ENCODE measurements at regions not wholly inside any gene's neighbourhood (a gene's known extent, or its start where the extent isn't known, plus 50 kb on each side); places are given as distances from the start of the nearest gene placed in this dataset.

DNA sequence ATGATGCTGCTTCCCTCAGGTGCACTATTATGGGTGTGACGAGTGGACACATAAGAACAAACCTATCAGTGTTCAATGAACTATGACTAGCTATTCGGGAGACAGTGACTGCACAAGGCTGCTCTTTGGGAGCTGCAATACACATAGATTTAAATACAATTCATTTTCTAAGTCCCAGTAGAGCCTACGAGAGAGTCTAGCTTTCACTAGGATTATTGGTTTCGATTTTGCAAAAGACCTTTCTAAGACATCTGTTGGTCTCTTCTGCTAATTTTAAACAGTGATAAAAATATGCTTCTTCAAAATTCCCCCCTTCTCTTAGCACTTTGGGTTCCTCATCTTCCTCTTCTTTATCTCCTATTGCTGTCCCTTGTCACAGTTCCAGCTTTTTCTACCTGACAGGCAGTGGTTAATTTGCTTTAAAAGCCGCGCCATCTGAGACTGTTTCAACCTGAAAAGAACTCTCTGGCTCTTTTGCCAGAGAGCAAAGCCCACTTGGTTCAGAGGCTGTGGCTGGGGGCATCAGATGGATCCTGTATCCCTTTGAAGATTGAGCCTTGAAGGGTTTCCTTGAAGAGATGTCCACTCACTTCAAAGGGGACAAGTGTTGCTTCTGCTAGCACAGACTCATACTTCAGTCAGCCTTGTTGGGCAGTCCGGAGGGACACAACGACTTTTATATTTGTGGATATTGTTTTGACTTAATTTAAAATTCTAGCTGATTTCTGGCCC is 241.5 kb downstream of the MAN2A1 start:
- Histone ChIP-seq H3K27me3 (ENCODE audit: insufficient read depth, low read length) (no peaks in the 10 kb centered on the region), H3K36me3 (ENCODE audit: insufficient read depth, low read depth, low read length) (no peaks in the 10 kb centered on the region), H3K4me3 (ENCODE audit: low read length) (no peak overlapping the region), H3K27ac (ENCODE audit: low read length) (no peak overlapping the region), H3K4me1 (ENCODE audit: insufficient read depth, low read length) (no peaks in the 10 kb centered on the region), H3K9ac (ENCODE audit: low read depth, low read length) (no peak overlapping the region), H3K9me3 (ENCODE audit: insufficient read depth, low read depth, low read length) (no peaks in the 10 kb centered on the region)

DNA sequence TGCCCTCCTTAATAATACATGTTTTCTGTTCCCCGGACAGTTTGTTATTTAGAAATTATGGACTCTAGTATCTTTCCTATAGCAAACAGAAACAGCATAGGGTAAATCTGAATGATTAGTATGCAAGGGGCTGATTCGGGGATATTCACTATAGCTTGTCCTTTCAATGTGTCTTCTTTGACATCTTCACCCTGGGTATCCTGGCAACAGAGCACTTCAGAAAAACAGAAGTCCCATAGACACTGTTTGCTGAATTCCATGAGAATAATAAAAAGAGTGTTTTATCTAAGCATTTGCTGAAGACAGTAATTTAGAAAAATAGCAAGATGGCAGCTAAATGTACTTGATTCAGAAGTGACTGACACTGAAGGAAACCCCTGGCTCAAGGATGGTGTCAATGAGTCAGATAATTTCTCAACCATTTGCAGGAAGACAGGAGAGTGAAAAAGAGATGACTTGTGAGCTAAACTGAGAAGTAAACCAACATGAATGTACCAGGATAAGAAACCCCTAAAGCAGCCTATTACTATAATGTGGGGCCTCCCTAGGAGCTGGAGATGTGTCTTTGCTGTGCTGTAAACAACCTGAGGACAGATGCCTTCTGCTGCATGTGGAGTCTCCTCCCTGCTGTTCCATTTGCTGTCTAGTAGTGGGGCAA is 246.2 kb downstream of the MAN2A1 start:
- H3K4me1 ChIP-seq (ENCODE audit: insufficient read depth, low read length) = no peaks in the 10 kb centered on the region
- H3K27me3 ChIP-seq (ENCODE audit: insufficient read depth, low read length) = no peaks in the 10 kb centered on the region
- no peaks in the 10 kb centered on the region for H3K36me3 ChIP-seq (ENCODE audit: insufficient read depth, low read depth, low read length)
- H3K9ac ChIP-seq (ENCODE audit: low read depth, low read length) = no peak overlapping the region
- H3K4me3 ChIP-seq (ENCODE audit: low read length) = no peak overlapping the region
- H3K27ac ChIP-seq (ENCODE audit: low read length) = no peak overlapping the region
- H3K9me3 ChIP-seq (ENCODE audit: insufficient read depth, low read depth, low read length) = peaks cover 8% of the 10 kb centered on the region

DNA sequence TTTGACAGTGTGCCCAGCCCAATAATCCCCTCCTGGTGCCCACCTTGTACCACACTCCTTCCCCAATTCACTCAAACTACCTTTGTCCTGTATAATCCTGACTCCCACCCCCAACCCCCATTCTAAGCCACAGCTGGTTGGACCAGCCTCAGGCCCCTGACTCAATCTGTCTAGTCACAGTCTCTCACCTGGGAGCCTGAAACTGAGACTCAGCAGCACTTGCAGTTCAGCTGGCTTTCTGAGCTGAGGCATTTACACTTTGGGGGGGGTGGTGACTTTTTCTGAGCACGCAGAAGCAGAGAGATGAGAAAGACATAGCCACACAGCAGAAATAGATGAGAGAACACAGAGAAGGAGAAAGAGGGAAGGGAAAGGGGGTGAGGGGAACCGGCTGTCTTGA is 247.3 kb downstream of the MAN2A1 start:
- Histone ChIP-seq H3K4me1 (ENCODE audit: insufficient read depth, low read length) (no peaks in the 10 kb centered on the region), H3K9me3 (ENCODE audit: insufficient read depth, low read depth, low read length) (peaks cover 8% of the 10 kb centered on the region), H3K4me3 (ENCODE audit: low read length) (no peak overlapping the region), H3K9ac (ENCODE audit: low read depth, low read length) (no peak overlapping the region), H3K36me3 (ENCODE audit: insufficient read depth, low read depth, low read length) (no peaks in the 10 kb centered on the region), H3K27me3 (ENCODE audit: insufficient read depth, low read length) (no peaks in the 10 kb centered on the region), H3K27ac (ENCODE audit: low read length) (no peak overlapping the region)

DNA sequence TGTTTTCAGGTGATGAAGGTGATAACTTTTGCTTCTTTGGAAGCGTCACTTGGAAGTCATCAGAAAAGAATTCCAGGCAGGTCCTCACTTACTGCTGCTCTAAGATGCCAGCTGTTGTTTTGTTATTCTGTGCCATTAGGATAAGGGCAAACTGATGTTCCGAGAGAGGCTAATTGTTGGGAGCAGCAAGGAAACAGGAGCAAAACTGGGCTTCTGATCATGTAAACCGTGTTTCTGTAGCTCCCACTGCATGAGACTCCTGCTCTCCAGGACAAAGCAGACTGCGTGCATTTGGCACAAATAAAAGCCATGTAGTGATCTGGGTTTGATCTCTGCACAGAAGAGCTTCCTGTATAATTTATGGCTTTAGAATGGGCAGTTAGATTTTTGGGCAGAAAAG is 248.2 kb downstream of the MAN2A1 start:
- Histone ChIP-seq H3K4me1 (ENCODE audit: insufficient read depth, low read length) (no peaks in the 10 kb centered on the region), H3K27ac (ENCODE audit: low read length) (no peak overlapping the region), H3K27me3 (ENCODE audit: insufficient read depth, low read length) (no peaks in the 10 kb centered on the region; the same call in 1 of the 2 replicates), H3K9me3 (ENCODE audit: insufficient read depth, low read depth, low read length) (peaks cover 8% of the 10 kb centered on the region), H3K36me3 (ENCODE audit: insufficient read depth, low read depth, low read length) (no peaks in the 10 kb centered on the region), H3K4me3 (ENCODE audit: low read length) (no peak overlapping the region), H3K9ac (ENCODE audit: low read depth, low read length) (no peak overlapping the region)

DNA sequence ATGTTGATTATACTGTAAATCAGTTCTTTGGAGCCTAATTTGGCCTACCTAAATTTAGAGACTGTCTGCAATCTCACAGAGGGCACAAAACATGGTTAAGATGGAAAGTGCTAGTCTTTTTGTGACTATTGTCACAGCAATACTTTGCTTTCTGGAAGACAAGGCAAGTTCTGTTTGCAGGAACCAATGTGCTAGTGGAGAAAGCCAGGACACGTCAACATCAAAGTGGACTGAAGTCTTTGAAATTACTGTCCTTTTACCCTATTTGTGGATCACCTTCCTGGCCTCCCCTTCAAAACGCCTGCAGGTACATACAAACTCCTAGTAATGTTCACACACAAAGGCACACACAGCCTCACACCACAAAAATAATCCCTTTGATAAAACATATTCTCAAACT is 248.7 kb downstream of the MAN2A1 start:
- no peak overlapping the region for H3K4me3 ChIP-seq (ENCODE audit: low read length)
- peaks cover 8% of the 10 kb centered on the region for H3K9me3 ChIP-seq (ENCODE audit: insufficient read depth, low read depth, low read length)
- no peak overlapping the region for H3K9ac ChIP-seq (ENCODE audit: low read depth, low read length)
- no peaks in the 10 kb centered on the region for H3K4me1 ChIP-seq (ENCODE audit: insufficient read depth, low read length)
- H3K36me3 ChIP-seq (ENCODE audit: insufficient read depth, low read depth, low read length) = no peaks in the 10 kb centered on the region
- no peak overlapping the region for H3K27ac ChIP-seq (ENCODE audit: low read length)
- peaks cover 1% of the 10 kb centered on the region; the same call in 1 of the 2 replicates for H3K27me3 ChIP-seq (ENCODE audit: insufficient read depth, low read length)

DNA sequence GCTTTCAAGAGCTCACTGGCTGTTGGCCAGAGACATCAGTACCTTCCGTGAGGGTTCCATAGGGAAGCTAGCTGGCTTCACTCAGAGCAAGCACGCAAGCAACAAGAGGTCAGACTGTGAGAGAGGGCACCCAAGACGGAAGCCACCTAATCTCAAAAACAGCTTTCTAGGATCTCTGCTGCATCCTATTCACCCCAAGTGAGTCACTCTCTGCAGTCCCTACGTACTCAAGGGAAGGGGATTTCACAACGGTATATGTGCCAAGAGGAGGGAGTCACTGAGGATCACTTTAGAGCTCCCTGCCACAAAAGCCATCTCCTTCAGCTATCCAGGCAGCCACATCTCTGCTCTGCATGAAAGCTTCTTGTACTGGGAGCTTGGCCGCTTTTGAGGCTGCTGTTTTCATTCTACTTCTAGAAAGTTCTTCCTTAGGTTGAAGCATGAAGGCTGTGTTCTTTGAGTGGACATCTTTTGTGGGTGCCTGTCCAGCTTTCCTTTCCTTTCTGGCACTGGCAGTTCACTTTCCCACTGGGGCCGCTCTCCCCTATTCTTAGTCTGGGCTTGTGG is 249.5 kb downstream of the MAN2A1 start:
- H3K27ac ChIP-seq (ENCODE audit: low read length) = no peak overlapping the region
- H3K9ac ChIP-seq (ENCODE audit: low read depth, low read length) = no peak overlapping the region
- H3K4me1 ChIP-seq (ENCODE audit: insufficient read depth, low read length) = no peaks in the 10 kb centered on the region
- no peak overlapping the region for H3K4me3 ChIP-seq (ENCODE audit: low read length)
- H3K9me3 ChIP-seq (ENCODE audit: insufficient read depth, low read depth, low read length) = peaks cover 8% of the 10 kb centered on the region
- peaks cover 6% of the 10 kb centered on the region; the same call in 1 of the 2 replicates for H3K27me3 ChIP-seq (ENCODE audit: insufficient read depth, low read length)
- no peaks in the 10 kb centered on the region for H3K36me3 ChIP-seq (ENCODE audit: insufficient read depth, low read depth, low read length)

DNA sequence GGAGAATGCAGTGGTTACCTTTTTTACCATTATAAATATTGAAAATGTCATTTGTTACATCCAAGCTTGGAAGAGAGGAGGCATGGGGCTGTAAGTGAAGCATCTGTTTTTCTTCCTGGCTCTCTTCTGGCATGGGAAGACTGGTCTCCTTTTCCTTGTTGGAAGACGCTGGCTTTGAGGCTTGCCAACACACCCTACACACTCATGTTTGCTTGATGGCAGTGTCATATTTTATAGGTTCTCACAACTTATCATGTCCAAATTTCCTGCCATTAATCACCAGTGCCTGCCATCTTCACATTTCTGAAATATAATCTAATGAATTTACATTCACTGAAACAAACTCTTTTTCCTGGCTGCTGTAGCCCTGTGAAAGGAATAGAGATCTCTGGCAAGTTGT is 252.9 kb downstream of the MAN2A1 start:
- H3K27ac ChIP-seq (ENCODE audit: low read length) = no peak overlapping the region
- H3K4me3 ChIP-seq (ENCODE audit: low read length) = no peak overlapping the region
- no peaks in the 10 kb centered on the region for H3K36me3 ChIP-seq (ENCODE audit: insufficient read depth, low read depth, low read length)
- peaks cover 8% of the 10 kb centered on the region for H3K9me3 ChIP-seq (ENCODE audit: insufficient read depth, low read depth, low read length)
- H3K9ac ChIP-seq (ENCODE audit: low read depth, low read length) = no peak overlapping the region
- H3K4me1 ChIP-seq (ENCODE audit: insufficient read depth, low read length) = no peaks in the 10 kb centered on the region
- peaks cover 14% of the 10 kb centered on the region; the same call in 1 of the 2 replicates for H3K27me3 ChIP-seq (ENCODE audit: insufficient read depth, low read length)

DNA sequence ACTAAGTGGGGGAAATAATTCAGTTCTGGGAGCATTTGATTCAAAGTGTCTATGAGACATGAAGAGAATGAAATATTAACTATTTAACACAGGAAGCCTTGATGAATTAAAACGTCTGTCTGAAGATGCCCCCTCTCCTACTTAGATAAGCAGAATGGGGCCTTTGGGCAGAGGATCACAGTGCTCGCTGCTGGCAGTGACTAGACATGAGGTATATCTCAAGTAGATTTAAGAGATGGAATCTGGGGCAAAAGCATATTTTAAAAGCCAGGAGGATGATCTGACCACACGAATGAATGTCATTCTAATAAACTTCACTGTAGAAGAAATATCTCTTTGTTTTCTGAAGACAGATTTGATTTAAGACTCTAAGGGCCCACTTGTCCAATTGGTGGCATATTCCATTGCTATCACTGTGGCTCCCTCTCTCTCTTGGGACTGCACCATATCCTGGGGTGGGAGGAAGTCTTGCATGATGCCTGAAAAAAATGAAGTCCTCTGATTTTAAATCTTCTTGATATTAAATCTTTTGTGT is 254.0 kb downstream of the MAN2A1 start:
- H3K27me3 ChIP-seq (ENCODE audit: insufficient read depth, low read length) = peaks cover 14% of the 10 kb centered on the region; the same call in 1 of the 2 replicates
- no peak overlapping the region for H3K9ac ChIP-seq (ENCODE audit: low read depth, low read length)
- no peaks in the 10 kb centered on the region for H3K4me1 ChIP-seq (ENCODE audit: insufficient read depth, low read length)
- H3K27ac ChIP-seq (ENCODE audit: low read length) = no peak overlapping the region
- no peaks in the 10 kb centered on the region for H3K36me3 ChIP-seq (ENCODE audit: insufficient read depth, low read depth, low read length)
- no peak overlapping the region for H3K4me3 ChIP-seq (ENCODE audit: low read length)
- peaks cover 8% of the 10 kb centered on the region for H3K9me3 ChIP-seq (ENCODE audit: insufficient read depth, low read depth, low read length)

DNA sequence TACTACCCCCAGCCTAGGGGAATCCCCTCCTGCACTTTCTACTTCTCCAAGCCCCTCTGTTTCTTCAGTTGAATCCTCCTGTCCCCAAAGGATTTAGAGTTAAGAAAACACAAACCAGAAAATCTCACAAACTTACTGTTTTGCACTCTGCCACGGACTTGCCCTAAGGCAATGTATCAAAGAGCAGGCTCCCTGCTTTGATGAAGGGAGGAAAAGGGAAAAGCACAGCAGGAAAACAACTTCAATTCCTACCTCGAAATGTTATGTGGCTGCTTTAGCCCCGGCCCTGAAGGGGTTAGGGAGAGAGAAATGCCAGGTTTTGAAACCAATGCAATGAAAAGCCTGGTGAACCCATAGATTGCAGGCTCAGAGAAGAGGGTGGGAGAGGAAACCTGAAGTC is 254.7 kb downstream of the MAN2A1 start:
- no peak overlapping the region for H3K4me3 ChIP-seq (ENCODE audit: low read length)
- peaks cover 8% of the 10 kb centered on the region for H3K9me3 ChIP-seq (ENCODE audit: insufficient read depth, low read depth, low read length)
- no peak overlapping the region for H3K27ac ChIP-seq (ENCODE audit: low read length)
- H3K36me3 ChIP-seq (ENCODE audit: insufficient read depth, low read depth, low read length) = no peaks in the 10 kb centered on the region
- H3K27me3 ChIP-seq (ENCODE audit: insufficient read depth, low read length) = peaks cover 14% of the 10 kb centered on the region; the same call in 1 of the 2 replicates
- no peak overlapping the region for H3K9ac ChIP-seq (ENCODE audit: low read depth, low read length)
- H3K4me1 ChIP-seq (ENCODE audit: insufficient read depth, low read length) = no peaks in the 10 kb centered on the region

DNA sequence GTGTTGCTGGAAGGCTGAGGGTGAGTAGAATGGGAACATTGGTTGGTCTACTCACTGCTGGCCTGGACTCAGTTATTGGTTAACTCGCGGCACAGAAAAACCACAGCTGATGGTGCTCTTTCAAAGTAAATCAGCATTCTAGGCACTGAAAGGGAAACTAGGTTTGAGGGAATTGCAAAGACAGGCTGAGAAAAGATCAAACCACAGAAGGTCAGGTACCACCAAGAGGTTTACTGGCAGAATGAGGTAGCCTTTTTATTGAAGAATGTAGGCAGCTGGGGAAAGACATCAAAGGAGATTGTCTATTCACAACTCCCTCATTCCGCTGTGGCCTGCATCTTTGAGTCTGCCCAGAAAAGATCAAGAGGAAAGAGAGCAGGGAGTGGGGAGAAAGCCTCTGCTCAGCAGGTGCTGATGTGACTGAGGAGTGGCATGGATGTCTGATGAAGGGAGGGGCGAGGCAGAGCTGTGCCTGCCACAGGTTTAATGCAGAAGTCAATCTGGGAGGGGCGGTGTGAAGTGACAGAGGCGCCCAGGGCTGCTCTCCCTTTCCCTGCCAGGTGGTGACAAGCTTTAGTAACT is 255.5 kb downstream of the MAN2A1 start:
- no peaks in the 10 kb centered on the region for H3K36me3 ChIP-seq (ENCODE audit: insufficient read depth, low read depth, low read length)
- no peak overlapping the region for H3K27ac ChIP-seq (ENCODE audit: low read length)
- H3K4me1 ChIP-seq (ENCODE audit: insufficient read depth, low read length) = no peaks in the 10 kb centered on the region
- no peak overlapping the region for H3K9ac ChIP-seq (ENCODE audit: low read depth, low read length)
- no peak overlapping the region for H3K4me3 ChIP-seq (ENCODE audit: low read length)
- peaks cover 6% of the 10 kb centered on the region for H3K9me3 ChIP-seq (ENCODE audit: insufficient read depth, low read depth, low read length)
- peaks cover 14% of the 10 kb centered on the region; the same call in 1 of the 2 replicates for H3K27me3 ChIP-seq (ENCODE audit: insufficient read depth, low read length)

DNA sequence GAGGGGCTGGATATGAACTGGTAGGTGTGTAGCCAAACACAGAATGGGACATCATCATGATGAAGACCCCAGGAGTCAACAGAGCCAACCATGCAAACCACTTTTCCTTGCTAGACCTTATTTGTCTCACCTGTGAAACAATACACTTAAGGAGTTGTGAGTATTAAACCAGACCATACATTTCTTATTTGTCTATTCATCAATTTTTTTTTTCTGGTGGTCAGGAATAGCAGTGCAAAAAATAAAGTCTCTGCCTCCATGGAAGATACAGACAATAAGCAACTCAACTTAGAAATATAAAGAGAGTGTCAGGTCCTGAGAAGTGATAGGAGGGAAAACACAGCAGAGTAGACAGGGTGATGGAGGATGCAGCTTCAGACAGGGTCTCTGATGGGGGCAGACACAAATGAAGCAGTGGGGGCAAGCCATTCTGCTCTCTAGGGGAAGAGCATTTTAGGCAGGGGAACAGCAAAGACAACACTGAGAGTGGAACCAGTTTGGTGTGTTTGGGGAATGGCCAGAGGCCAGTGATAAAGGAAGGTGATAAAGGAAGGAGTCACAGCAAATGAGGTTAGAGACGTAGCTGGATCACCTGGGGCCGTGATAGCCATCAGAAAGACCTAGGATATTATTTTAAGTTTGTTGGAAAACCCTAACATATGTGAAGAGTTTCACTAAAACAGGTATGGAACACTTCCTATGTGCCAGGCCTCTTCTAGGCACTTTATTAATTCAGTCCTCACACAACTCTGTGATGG is 256.2 kb downstream of the MAN2A1 start:
- no peak overlapping the region for H3K27ac ChIP-seq (ENCODE audit: low read length)
- H3K4me3 ChIP-seq (ENCODE audit: low read length) = no peak overlapping the region

More for the DNA sequence above, 256.2 kb downstream of the MAN2A1 start:
- Histone ChIP-seq H3K36me3 (ENCODE audit: insufficient read depth, low read depth, low read length) (no peaks in the 10 kb centered on the region), H3K27me3 (ENCODE audit: insufficient read depth, low read length) (peaks cover 14% of the 10 kb centered on the region; the same call in 1 of the 2 replicates), H3K9me3 (ENCODE audit: insufficient read depth, low read depth, low read length) (no peaks in the 10 kb centered on the region), H3K9ac (ENCODE audit: low read depth, low read length) (no peak overlapping the region), H3K4me1 (ENCODE audit: insufficient read depth, low read length) (no peaks in the 10 kb centered on the region)

Data from iPS-20b (cell line).